Neural progenitor cell (in vitro differentiated cells): ENCODE measurements at regions not wholly inside any gene's neighbourhood (a gene's known extent, or its start where the extent isn't known, plus 50 kb on each side); places are given as distances from the start of the nearest gene placed in this dataset.

Experiments
- DNase-seq: peaks from one replicate; pipeline ENCODE4 v3.0.0-alpha.2; 2016; ENCODE audit warnings: low spot score
- H2AFZ ChIP-seq: fragments of 200-600 bp; sonication (generic); replicated peaks from 2 replicates; pipeline ENCODE4 v1.6.1; 2016; ENCODE audit warnings: antibody characterized with exemption
- H3F3A ChIP-seq: fragments of 200-600 bp; sonication (generic); 2 replicates; pipeline ENCODE4 v1.6.1; 2016; ENCODE audit warnings: antibody characterized with exemption, low read depth
- H3K27ac ChIP-seq: fragments of 200-600 bp; sonication (generic); 2 replicates; pipeline ENCODE4 v1.5.1; 2016; ENCODE audit warnings: mild to moderate bottlenecking
- H3K27me3 ChIP-seq: fragments of 200-600 bp; sonication (generic); 2 replicates; pipeline ENCODE4 v1.6.1; 2016; ENCODE audit warnings: mild to moderate bottlenecking, moderate library complexity
- H3K36me3 ChIP-seq: fragments of 200-600 bp; sonication (generic); 2 replicates; pipeline ENCODE4 v1.5.1; 2016
- H3K4me1 ChIP-seq: fragments of 200-600 bp; sonication (generic); 2 replicates; pipeline ENCODE4 v1.6.1; 2016; ENCODE audit warnings: mixed run types
- H3K4me2 ChIP-seq: fragments of 200-600 bp; sonication (generic); 2 replicates; pipeline ENCODE4 v1.6.1; 2016
- H3K4me3 ChIP-seq: fragments of 200-600 bp; sonication (generic); 2 replicates; pipeline ENCODE4 v1.5.1; 2016
- H3K79me2 ChIP-seq: fragments of 200-600 bp; sonication (generic); 2 replicates; pipeline ENCODE4 v1.6.1; 2016; ENCODE audit warnings: low read depth
- H3K9ac ChIP-seq: fragments of 200-600 bp; sonication (generic); 2 replicates; pipeline ENCODE4 v1.6.1; 2016
- H3K9me3 ChIP-seq: fragments of 200-600 bp; sonication (generic); 2 replicates; pipeline ENCODE4 v1.5.1; 2016; ENCODE audit warnings: low read depth
- H4K20me1 ChIP-seq: fragments of 200-600 bp; sonication (generic); 2 replicates; pipeline ENCODE4 v1.6.1; 2016; ENCODE audit warnings: low read depth
- H3K27ac Mint-ChIP-seq: 3 replicates; pipeline ENCODE4 v1.8.0; 2021; ENCODE audit warnings: mixed read lengths
- H3K27me3 Mint-ChIP-seq: 2 replicates; pipeline ENCODE4 v1.8.0; 2022; ENCODE audit warnings: low read depth, mild to moderate bottlenecking, inconsistent platforms, moderate library complexity, mixed read lengths; ENCODE audit not compliant: insufficient read depth
- H3K36me3 Mint-ChIP-seq: 3 replicates; pipeline ENCODE4 v1.8.0; 2021; ENCODE audit warnings: mixed read lengths
- H3K4me1 Mint-ChIP-seq: 3 replicates; pipeline ENCODE4 v1.8.0; 2021; ENCODE audit warnings: mixed read lengths
- H3K4me3 Mint-ChIP-seq: 3 replicates; pipeline ENCODE4 v1.8.0; 2021; ENCODE audit warnings: mild to moderate bottlenecking, moderate library complexity, mixed read lengths
- H3K9me3 Mint-ChIP-seq: 3 replicates; pipeline ENCODE4 v1.8.0; 2020; ENCODE audit warnings: mixed read lengths
- CTCF ChIP-seq: fragments of 200-600 bp; sonication (generic); IDR thresholded peaks from 2 replicates; pipeline ENCODE4 v1.5.1; 2017; ENCODE audit warnings: antibody characterized with exemption, mild to moderate bottlenecking
- EZH2 ChIP-seq: fragments of 200-600 bp; sonication (generic); IDR thresholded peaks from 2 replicates; pipeline ENCODE4 v1.6.1; 2017; ENCODE audit warnings: antibody characterized with exemption, mild to moderate bottlenecking, moderate library complexity
- EZH2phosphoT487 ChIP-seq: fragments of 200-600 bp; sonication (generic); IDR thresholded peaks from 2 replicates; pipeline ENCODE4 v1.6.1; 2017; ENCODE audit warnings: antibody characterized with exemption

- Mint-ChIP-seq H3K36me3 (no peaks in the 10 kb centered on the region), H3K9me3 (no peaks in the 10 kb centered on the region), H3K4me1 (no peaks in the 10 kb centered on the region), H3K27ac (no peak overlapping the region), H3K4me3 (no peak overlapping the region), H3K27me3 (no peaks in the 10 kb centered on the region)
- H4K20me1 ChIP-seq, result no peaks in the 10 kb centered on the region
- H3K4me1 ChIP-seq, result no peaks in the 10 kb centered on the region
- no peak for TF ChIP-seq CTCF
- TF ChIP-seq EZH2, result no peak
- no peak for TF ChIP-seq EZH2phosphoT487
- H2AFZ ChIP-seq, result no peak overlapping the region
- H3K36me3 ChIP-seq, result no peaks in the 10 kb centered on the region
- no peak overlapping the region for H3K27ac ChIP-seq
- H3K27me3 ChIP-seq, result no peaks in the 10 kb centered on the region
- H3F3A ChIP-seq, result no peaks in the 10 kb centered on the region
- H3K9me3 ChIP-seq, result no peaks in the 10 kb centered on the region
- no peak overlapping the region for H3K4me2 ChIP-seq
- DNase-seq, result no peak
- H3K9ac ChIP-seq, result no peak overlapping the region
- no peaks in the 10 kb centered on the region for H3K79me2 ChIP-seq
- H3K4me3 ChIP-seq, result no peak overlapping the region
Observed at GRCh38 chr12:90899456-90900182, 55.4 kb downstream of the CCER1 start.

GRCh38 chr12:90897986-90898385 is 57.0 kb downstream of the CCER1 start:
- no peak overlapping the region for H3K4me3 ChIP-seq
- H3F3A ChIP-seq, result no peaks in the 10 kb centered on the region
- H3K4me3 Mint-ChIP-seq, result no peak overlapping the region
- no peak for TF ChIP-seq CTCF
- no peak for TF ChIP-seq EZH2
- TF ChIP-seq EZH2phosphoT487, result no peak
- no peaks in the 10 kb centered on the region for H3K27me3 Mint-ChIP-seq
- H3K9me3 ChIP-seq, result no peaks in the 10 kb centered on the region
- H3K4me1 Mint-ChIP-seq, result no peaks in the 10 kb centered on the region
- H3K36me3 Mint-ChIP-seq, result no peaks in the 10 kb centered on the region
- H4K20me1 ChIP-seq, result no peaks in the 10 kb centered on the region
- H3K9me3 Mint-ChIP-seq, result no peaks in the 10 kb centered on the region
- H3K4me1 ChIP-seq, result no peaks in the 10 kb centered on the region
- no peaks in the 10 kb centered on the region for H3K36me3 ChIP-seq
- no peak overlapping the region for H2AFZ ChIP-seq
- H3K79me2 ChIP-seq, result no peaks in the 10 kb centered on the region
- H3K27ac Mint-ChIP-seq, result no peak overlapping the region
- no peaks in the 10 kb centered on the region for H3K27me3 ChIP-seq
- H3K9ac ChIP-seq, result no peak overlapping the region
- H3K27ac ChIP-seq, result no peak overlapping the region
- no peak overlapping the region for H3K4me2 ChIP-seq
- DNase-seq, result no peak

- H3K27ac Mint-ChIP-seq, result no peak overlapping the region
- no peaks in the 10 kb centered on the region for H3F3A ChIP-seq
- H4K20me1 ChIP-seq, result no peaks in the 10 kb centered on the region
- no peak overlapping the region for H3K4me3 ChIP-seq
- no peaks in the 10 kb centered on the region for H3K27me3 Mint-ChIP-seq
- H3K79me2 ChIP-seq, result no peaks in the 10 kb centered on the region
- no peak overlapping the region for H3K27ac ChIP-seq
- H3K27me3 ChIP-seq, result no peaks in the 10 kb centered on the region
- TF ChIP-seq CTCF (no peak), EZH2 (no peak), EZH2phosphoT487 (no peak)
- H3K9ac ChIP-seq, result no peak overlapping the region
- H3K36me3 ChIP-seq, result no peaks in the 10 kb centered on the region
- H3K9me3 Mint-ChIP-seq, result no peaks in the 10 kb centered on the region
- no peaks in the 10 kb centered on the region for H3K36me3 Mint-ChIP-seq
- no peaks in the 10 kb centered on the region for H3K4me1 ChIP-seq
- no peaks in the 10 kb centered on the region for H3K9me3 ChIP-seq
- H3K4me1 Mint-ChIP-seq, result no peaks in the 10 kb centered on the region
- no peak overlapping the region for H3K4me3 Mint-ChIP-seq
- H3K4me2 ChIP-seq, result no peak overlapping the region
- DNase-seq, result no peak
- H2AFZ ChIP-seq, result no peak overlapping the region
Observed at GRCh38 chr12:90897316-90897715, 57.7 kb downstream of the CCER1 start.
